ENCODE measurements at regions not wholly inside any gene's neighbourhood (a gene's known extent, or its start where the extent isn't known, plus 50 kb on each side); places are given as distances from the start of the nearest gene placed in this dataset.

- no TSS peak for BruUV-seq (replicated peaks)
- CTCF ChIA-PET, result no interaction called here
- no peak for DNase-seq (ENCODE audit: unreplicated experiment)
- Mint-ChIP-seq H3K27ac (ENCODE audit: low read depth, unreplicated experiment) (no peak overlapping the region), H3K27me3 (ENCODE audit: insufficient read depth, unreplicated experiment) (no peaks in the 10 kb centered on the region), H3K36me3 (ENCODE audit: insufficient read depth, unreplicated experiment) (no peaks in the 10 kb centered on the region), H3K4me3 (ENCODE audit: unreplicated experiment) (no peak overlapping the region), H3K9me3 (ENCODE audit: unreplicated experiment) (peaks cover 25% of the 10 kb centered on the region), H3K4me1 (ENCODE audit: insufficient read depth, unreplicated experiment) (no peaks in the 10 kb centered on the region)
- intact Hi-C loops (cut with micrococcal nuclease), result no loop called here
- no peak for TF ChIP-seq CTCF (IDR thresholded peaks at IDR 0.05; ENCODE audit: unreplicated experiment)
- POLR2A ChIA-PET, result no interaction called here
These were observed 1143.4 kb downstream of the ARAP2 start for GRCh38 chr4:35100932-35101331.

GRCh38 chr4:35102066-35102465 lies 1142.2 kb downstream of the ARAP2 start:
- no peak overlapping the region for H3K4me3 Mint-ChIP-seq (ENCODE audit: unreplicated experiment)
- H3K36me3 Mint-ChIP-seq (ENCODE audit: insufficient read depth, unreplicated experiment), result no peaks in the 10 kb centered on the region
- intact Hi-C loops (cut with micrococcal nuclease), result no loop called here
- no peaks in the 10 kb centered on the region for H3K27me3 Mint-ChIP-seq (ENCODE audit: insufficient read depth, unreplicated experiment)
- ChIA-PET POLR2A (no interaction called here), CTCF (no interaction called here)
- H3K9me3 Mint-ChIP-seq (ENCODE audit: unreplicated experiment), result peaks cover 21% of the 10 kb centered on the region
- no peak for TF ChIP-seq CTCF (IDR thresholded peaks at IDR 0.05; ENCODE audit: unreplicated experiment)
- no peaks in the 10 kb centered on the region for H3K4me1 Mint-ChIP-seq (ENCODE audit: insufficient read depth, unreplicated experiment)
- BruUV-seq (replicated peaks), result no TSS peak
- no peak for DNase-seq (ENCODE audit: unreplicated experiment)
- no peak overlapping the region for H3K27ac Mint-ChIP-seq (ENCODE audit: low read depth, unreplicated experiment)

GRCh38 chr4:35105486-35105885 lies 1138.8 kb downstream of the ARAP2 start:
- ChIA-PET POLR2A (no interaction called here), CTCF (interaction anchor here (0.6 to 0.7 kb wide), 3 partner anchors 55 to 1123 kb away, joined by 3 read pairs; no protein-coding TSS in a partner anchor)
- no peaks in the 10 kb centered on the region for H3K27me3 Mint-ChIP-seq (ENCODE audit: insufficient read depth, unreplicated experiment)
- H3K4me1 Mint-ChIP-seq (ENCODE audit: insufficient read depth, unreplicated experiment), result no peaks in the 10 kb centered on the region
- no peak overlapping the region for H3K4me3 Mint-ChIP-seq (ENCODE audit: unreplicated experiment)
- H3K27ac Mint-ChIP-seq (ENCODE audit: low read depth, unreplicated experiment), result no peak overlapping the region
- no peaks in the 10 kb centered on the region for H3K36me3 Mint-ChIP-seq (ENCODE audit: insufficient read depth, unreplicated experiment)
- no TSS peak for BruUV-seq (replicated peaks)
- no peak for DNase-seq (ENCODE audit: unreplicated experiment)
- no peak for TF ChIP-seq CTCF (IDR thresholded peaks at IDR 0.05; ENCODE audit: unreplicated experiment)
- intact Hi-C loops (cut with micrococcal nuclease), result no loop called here
- peaks cover 21% of the 10 kb centered on the region for H3K9me3 Mint-ChIP-seq (ENCODE audit: unreplicated experiment)

- H3K36me3 Mint-ChIP-seq (ENCODE audit: insufficient read depth, unreplicated experiment), result no peaks in the 10 kb centered on the region
- no peak overlapping the region for H3K4me3 Mint-ChIP-seq (ENCODE audit: unreplicated experiment)
- H3K4me1 Mint-ChIP-seq (ENCODE audit: insufficient read depth, unreplicated experiment), result no peaks in the 10 kb centered on the region
- TF ChIP-seq CTCF (IDR thresholded peaks at IDR 0.05; ENCODE audit: unreplicated experiment), result no peak
- H3K9me3 Mint-ChIP-seq (ENCODE audit: unreplicated experiment), result peaks cover 18% of the 10 kb centered on the region
- H3K27me3 Mint-ChIP-seq (ENCODE audit: insufficient read depth, unreplicated experiment), result no peaks in the 10 kb centered on the region
- ChIA-PET POLR2A (no interaction called here), CTCF (no interaction called here)
- no TSS peak for BruUV-seq (replicated peaks)
- no peak overlapping the region for H3K27ac Mint-ChIP-seq (ENCODE audit: low read depth, unreplicated experiment)
- no peak for DNase-seq (ENCODE audit: unreplicated experiment)
- intact Hi-C loops (cut with micrococcal nuclease), result no loop called here
These were observed 1138.1 kb downstream of the ARAP2 start for GRCh38 chr4:35106091-35106734.

Measured in MCF 10A (cell line).